ENCODE measurements at regions not wholly inside any gene's neighbourhood (a gene's known extent, or its start where the extent isn't known, plus 50 kb on each side); places are given as distances from the start of the nearest gene placed in this dataset.

DNA sequence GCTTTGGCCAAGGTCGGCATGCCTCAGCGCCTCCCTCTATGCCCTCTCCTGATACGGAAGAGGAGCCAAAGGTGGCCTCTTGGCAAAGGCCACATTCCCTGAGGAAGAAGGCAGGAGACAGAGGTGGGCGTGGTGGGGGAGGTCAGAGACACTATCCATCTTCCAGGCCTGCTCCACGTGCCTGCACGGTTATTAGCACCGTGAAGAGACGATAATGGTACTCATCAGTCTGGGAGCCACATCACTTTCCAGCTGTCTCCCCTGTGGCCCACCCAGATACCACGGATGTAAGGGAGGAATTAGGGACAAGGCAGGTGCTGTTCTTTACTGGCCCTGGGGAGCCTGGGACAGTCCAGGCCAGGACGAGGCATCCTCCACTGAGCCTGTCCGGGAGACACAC, 354.3 kb downstream of the MN1 start:
- H3K4me1 ChIP-seq (replicated peaks in 1 of 2), result no peaks in the 10 kb centered on the region
- intact Hi-C loops (cut with DNase I), result no loop called here
- H3K9me3 ChIP-seq (replicated peaks in 1 of 3), result no peaks in the 10 kb centered on the region
- no peak for TF ChIP-seq POLR2A (IDR thresholded peaks at IDR 0.05)
- TF ChIP-seq, protein P1, sequence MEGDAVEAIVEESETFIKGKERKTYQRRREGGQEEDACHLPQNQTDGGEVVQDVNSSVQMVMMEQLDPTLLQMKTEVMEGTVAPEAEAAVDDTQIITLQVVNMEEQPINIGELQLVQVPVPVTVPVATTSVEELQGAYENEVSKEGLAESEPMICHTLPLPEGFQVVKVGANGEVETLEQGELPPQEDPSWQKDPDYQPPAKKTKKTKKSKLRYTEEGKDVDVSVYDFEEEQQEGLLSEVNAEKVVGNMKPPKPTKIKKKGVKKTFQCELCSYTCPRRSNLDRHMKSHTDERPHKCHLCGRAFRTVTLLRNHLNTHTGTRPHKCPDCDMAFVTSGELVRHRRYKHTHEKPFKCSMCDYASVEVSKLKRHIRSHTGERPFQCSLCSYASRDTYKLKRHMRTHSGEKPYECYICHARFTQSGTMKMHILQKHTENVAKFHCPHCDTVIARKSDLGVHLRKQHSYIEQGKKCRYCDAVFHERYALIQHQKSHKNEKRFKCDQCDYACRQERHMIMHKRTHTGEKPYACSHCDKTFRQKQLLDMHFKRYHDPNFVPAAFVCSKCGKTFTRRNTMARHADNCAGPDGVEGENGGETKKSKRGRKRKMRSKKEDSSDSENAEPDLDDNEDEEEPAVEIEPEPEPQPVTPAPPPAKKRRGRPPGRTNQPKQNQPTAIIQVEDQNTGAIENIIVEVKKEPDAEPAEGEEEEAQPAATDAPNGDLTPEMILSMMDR (IDR thresholded peaks at IDR 0.05), result no peak
- no peaks in the 10 kb centered on the region for H3K27me3 ChIP-seq
- DNase-seq, result no peak
- no peaks in the 10 kb centered on the region for H3K36me3 ChIP-seq (replicated peaks in 1 of 2)
- H3K27ac ChIP-seq, result no peak overlapping the region
- WGBS, 4 donors, result 80 to 83% (median 82%) methylated on average over 9 to 11 of the region's 11 CpGs
- H3K4me3 ChIP-seq, result no peak overlapping the region

DNA sequence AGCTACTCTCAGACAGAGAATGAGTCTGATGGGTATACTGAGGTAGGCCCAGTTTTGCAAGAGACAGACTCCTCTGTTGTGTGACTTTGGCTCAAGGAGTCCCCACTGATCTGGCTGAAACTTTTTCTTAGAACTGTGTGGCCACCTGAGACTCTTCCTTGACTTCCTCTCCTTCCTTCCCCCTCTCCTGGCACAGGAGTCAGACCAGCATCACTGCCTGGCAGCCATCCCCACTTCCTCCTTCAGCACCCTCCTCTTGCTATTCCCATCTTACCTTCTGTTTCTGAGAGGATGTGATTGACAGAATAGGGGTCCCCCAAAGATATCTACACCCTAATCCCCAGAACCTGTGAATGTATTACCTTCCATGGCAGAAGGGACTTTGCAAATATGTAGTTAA, 351.1 kb downstream of the MN1 start:
- H3K4me3 ChIP-seq, result no peak overlapping the region
- no peak for TF ChIP-seq POLR2A (IDR thresholded peaks at IDR 0.05)
- TF ChIP-seq, protein P1 (IDR thresholded peaks at IDR 0.05), result no peak

DNA sequence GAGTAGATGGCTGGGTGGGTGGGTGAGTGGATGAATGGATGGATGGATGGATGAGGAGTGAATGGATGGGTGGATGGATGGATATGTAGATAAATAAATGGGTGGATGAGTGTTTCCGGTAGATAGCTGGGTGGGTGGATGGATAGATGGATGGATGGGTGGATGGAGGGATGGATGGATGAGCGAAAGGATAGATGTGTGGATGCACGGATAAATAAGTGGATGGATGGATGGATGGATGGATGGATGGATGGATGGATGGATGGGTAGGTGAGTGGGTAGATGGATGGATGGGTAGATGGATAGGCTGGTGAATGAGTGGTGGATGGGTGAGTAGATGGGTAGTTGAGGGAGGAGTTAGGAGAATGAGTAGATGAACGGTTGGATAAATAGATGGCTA, 349.3 kb downstream of the MN1 start:
- Histone ChIP-seq H3K36me3 (replicated peaks in 1 of 2) (no peaks in the 10 kb centered on the region), H3K4me1 (replicated peaks in 1 of 2) (no peaks in the 10 kb centered on the region), H3K9me3 (replicated peaks in 1 of 3) (no peaks in the 10 kb centered on the region), H3K4me3 (no peak overlapping the region), H3K27me3 (no peaks in the 10 kb centered on the region), H3K27ac (no peak overlapping the region)
- no peak for DNase-seq
- TF ChIP-seq, protein P1 (IDR thresholded peaks at IDR 0.05), result no peak
- no peak for TF ChIP-seq POLR2A (IDR thresholded peaks at IDR 0.05)
- WGBS, 4 donors, result 82 to 90% (median 88%) methylated on average over 4 of the region's 4 CpGs
- intact Hi-C loops (cut with DNase I), result no loop called here

More for the DNA sequence above, 351.1 kb downstream of the MN1 start:
- Histone ChIP-seq H3K9me3 (replicated peaks in 1 of 3) (no peaks in the 10 kb centered on the region), H3K4me1 (replicated peaks in 1 of 2) (no peaks in the 10 kb centered on the region), H3K36me3 (replicated peaks in 1 of 2) (no peaks in the 10 kb centered on the region), H3K27ac (no peak overlapping the region), H3K27me3 (no peaks in the 10 kb centered on the region)
- intact Hi-C loops (cut with DNase I), result no loop called here
- no peak for DNase-seq

DNA sequence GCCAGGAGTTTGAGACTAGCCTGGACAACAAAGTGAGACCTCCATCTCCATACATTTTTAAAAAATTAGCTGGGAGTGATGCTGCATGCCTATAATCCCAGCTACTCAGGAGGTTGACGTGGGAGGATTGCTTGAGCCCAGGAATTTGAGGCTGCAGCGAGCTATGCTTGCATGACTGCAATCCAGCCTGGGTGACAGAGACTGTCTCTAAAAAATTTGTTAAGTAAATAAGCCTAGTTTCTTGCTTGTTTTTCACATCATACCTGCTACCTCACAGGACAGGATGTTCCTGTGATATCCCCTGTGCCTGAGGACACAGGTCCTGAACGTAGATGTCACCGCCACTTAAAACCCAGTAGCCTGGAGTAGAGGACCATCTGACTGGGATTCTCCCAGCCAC, 348.6 kb downstream of the MN1 start:
- Histone ChIP-seq H3K4me3 (no peak overlapping the region), H3K27ac (no peak overlapping the region), H3K27me3 (no peaks in the 10 kb centered on the region), H3K4me1 (replicated peaks in 1 of 2) (no peaks in the 10 kb centered on the region), H3K36me3 (replicated peaks in 1 of 2) (no peaks in the 10 kb centered on the region), H3K9me3 (replicated peaks in 1 of 3) (no peaks in the 10 kb centered on the region)
- TF ChIP-seq, protein P1 (IDR thresholded peaks at IDR 0.05), result no peak
- no peak for TF ChIP-seq POLR2A (IDR thresholded peaks at IDR 0.05)
- intact Hi-C loops (cut with DNase I), result no loop called here
- no peak for DNase-seq
- WGBS, 4 donors, result 61 to 89% (median 76%) methylated on average over 4 of the region's 4 CpGs

All from adrenal gland (tissue), 9 donors.